ENCODE measurements at regions not wholly inside any gene's neighbourhood (a gene's known extent, or its start where the extent isn't known, plus 50 kb on each side); places are given as distances from the start of the nearest gene placed in this dataset.
"Not testable (repeated sequence)": the region's sequence is repeated elsewhere in the genome, so short reads cannot be mapped to it uniquely, and the experiment has no call there.

- DNase-seq = no peak
Measured at GRCh38 chr2:106339609-106340008, 128.6 kb downstream of the RGPD3 start.

DNA sequence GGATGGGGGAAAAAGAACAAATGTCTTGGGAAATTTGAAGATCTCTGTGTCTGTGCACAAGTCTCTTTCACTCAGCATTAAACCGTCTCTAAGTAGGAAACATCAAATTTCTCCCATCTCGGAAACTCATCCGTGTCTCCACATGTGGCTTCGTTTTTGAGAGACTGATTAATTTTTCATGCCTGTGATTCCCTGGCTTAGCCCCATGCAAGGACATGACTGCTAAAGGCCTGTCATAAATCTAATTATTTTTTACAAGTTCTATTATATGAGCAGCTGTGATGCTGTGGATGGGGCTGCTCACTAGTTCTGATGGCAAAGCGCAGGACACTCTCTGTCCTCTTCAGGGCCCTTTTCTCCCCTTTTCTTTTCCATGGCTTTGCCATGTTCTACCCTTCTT is 129.1 kb downstream of the RGPD3 start:
- DNase-seq = no peak

DNA sequence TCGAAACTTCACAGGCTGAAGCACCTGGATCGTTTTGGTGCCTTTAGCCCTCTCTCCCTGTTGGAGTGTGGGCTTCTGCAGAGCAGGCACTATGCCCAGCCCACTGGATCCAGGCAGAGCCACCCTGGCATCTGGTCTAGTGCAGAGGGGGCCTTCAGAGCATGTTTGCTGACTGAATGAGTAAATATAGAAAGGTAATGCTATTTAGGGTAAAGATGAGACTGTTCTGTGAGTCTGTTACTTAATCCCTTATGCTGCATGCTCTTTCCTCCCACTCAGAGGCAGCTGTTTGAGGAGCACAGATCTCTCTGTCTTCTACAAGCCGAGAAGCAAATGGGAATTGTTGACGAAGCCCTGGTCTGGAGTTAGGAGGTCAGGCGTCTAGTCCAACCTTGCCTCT is 130.2 kb downstream of the RGPD3 start:
- DNase-seq = no peak

- no peak for DNase-seq
Measured at GRCh38 chr2:106336737-106337136, 131.5 kb downstream of the RGPD3 start.

DNA sequence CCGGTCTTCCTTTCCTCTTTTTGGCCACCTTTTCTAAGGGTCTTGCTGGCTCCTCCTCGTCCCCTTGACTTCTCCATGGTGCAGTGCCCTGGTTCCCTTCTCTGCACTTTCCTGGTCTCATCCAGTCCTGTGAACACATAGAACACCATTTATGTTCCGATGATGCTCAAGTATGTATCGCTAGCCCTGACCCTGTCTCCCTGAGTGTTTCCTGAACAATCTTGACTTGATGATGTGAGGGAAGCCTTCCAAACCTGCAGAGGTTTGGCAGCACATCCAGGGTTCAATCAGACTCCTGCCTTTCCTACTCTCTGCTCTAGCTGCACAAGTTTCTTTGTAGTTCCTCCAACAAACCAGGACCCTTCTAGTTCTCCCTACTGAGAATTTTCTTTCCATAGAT is 132.1 kb downstream of the RGPD3 start:
- no peak for DNase-seq

DNA sequence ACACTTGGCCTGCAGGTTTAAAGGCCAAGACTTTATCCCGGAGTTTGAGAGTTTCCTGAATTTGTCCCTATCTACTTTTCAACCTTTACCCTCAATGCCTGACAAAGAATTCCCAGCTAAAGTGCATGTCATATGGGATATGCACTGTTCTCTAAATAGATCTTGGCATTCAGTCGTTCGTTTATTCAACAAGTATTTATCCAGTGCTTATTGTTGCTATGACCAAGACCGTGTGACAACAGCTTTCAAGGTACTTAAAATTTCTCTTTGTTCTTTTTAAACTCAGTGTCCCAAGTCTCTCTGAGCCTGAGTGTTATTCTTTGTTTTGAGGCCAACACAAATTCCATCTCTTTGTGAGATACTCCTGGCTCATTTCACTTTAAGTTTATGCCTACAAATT is 133.4 kb downstream of the RGPD3 start:
- no peak for DNase-seq

DNA sequence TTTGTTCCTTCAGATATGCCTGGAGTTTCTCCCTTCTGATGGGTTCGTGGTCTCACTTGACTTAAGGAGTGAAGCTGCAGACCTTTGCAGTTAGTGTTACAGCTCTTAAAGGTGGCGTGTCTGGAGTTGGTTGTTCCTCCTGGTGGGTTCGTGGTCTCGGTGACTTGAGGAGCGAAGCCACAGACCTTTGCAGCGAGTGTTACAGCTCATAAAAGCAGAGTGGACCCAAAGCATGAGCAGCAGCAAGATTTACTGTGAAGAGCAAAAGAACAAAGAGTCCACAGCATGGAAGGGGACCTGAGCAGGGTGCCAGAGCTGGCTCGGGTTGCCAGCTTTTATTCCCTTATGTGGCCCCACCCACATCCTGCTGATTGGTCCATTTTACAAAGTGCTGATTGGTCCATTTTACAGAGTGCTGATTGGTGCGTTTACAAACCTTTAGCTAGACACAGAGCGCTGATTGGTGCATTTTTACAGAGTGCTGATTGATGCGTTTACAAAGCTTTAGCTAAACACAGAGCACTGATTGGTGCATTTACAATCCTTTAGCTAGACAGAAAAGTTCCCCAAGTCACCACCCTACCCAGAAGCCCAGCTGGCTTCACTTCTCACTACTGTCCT is 134.8 kb downstream of the RGPD3 start:
- DNase-seq = not testable (repeated sequence)

- DNase-seq = no peak
Measured at GRCh38 chr2:106332054-106332453, 136.2 kb downstream of the RGPD3 start.

GRCh38 chr2:106330384-106331261 is 136.5 kb upstream of the UXS1 start:
- not testable (repeated sequence) for DNase-seq

- no peak for DNase-seq
Measured at GRCh38 chr2:106323337-106324013, 129.4 kb upstream of the UXS1 start.

GRCh38 chr2:106322281-106322680 is 128.2 kb upstream of the UXS1 start:
- DNase-seq = no peak

GRCh38 chr2:106320439-106320838 is 126.3 kb upstream of the UXS1 start:
- DNase-seq = not testable (repeated sequence)

GRCh38 chr2:106316915-106317314 is 122.8 kb upstream of the UXS1 start:
- no peak for DNase-seq

DNA sequence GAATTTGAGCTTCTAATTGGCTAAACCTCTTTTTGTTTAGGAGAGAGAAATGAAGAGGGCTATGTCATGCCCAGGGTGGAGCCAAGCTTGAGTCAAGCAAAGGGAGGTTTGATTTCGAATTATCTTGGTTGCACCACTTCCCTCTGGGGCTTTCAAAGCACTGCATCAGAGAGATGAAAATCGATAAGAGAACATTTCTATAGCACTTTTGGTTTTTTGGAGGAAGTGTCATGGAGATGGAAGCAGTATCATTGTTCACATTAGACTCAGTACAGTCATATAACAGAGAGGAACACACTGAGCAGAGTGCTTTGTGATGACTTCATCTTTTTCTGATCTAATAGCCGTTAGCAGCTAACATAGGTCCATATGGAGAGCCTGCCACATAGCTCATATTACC is 120.3 kb upstream of the UXS1 start:
- no peak for DNase-seq

DNA sequence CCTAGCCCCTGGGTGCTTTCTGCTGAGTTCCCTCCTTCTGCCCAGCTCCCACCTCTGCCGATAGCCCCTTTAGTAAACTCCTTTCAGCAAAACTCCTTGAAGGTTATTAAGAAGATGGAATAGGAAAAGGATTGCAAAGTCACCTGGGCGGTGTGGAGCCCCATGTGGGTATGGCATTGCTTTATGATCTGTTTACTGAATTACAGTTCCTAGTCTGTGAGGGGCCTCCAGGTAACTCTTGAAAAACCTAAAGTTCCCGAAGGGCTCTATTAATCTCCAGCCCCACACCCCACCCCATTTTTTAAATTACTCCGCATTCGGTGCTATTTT is 116.9 kb upstream of the UXS1 start:
- no peak for DNase-seq

DNA sequence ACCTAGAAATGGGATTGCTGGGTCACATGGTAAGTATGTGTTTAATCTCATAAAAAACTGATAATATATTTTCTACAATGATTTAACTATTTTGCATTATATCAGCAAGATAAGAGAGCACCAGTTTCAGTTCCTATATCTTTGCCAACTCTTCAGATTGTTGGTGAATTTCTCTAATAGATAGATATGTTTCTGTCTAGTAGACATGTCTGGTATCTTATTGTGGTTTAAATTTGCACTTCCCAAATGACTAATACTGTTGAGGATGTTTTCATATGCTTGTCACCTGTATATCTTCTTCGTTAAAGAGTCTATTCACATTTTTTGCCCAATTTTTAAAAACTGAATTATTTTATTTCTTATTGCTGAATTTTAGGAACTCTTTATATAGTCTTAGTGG is 113.8 kb upstream of the UXS1 start:
- DNase-seq = no peak

GRCh38 chr2:106306387-106306786 is 112.3 kb upstream of the UXS1 start:
- no peak for DNase-seq

DNA sequence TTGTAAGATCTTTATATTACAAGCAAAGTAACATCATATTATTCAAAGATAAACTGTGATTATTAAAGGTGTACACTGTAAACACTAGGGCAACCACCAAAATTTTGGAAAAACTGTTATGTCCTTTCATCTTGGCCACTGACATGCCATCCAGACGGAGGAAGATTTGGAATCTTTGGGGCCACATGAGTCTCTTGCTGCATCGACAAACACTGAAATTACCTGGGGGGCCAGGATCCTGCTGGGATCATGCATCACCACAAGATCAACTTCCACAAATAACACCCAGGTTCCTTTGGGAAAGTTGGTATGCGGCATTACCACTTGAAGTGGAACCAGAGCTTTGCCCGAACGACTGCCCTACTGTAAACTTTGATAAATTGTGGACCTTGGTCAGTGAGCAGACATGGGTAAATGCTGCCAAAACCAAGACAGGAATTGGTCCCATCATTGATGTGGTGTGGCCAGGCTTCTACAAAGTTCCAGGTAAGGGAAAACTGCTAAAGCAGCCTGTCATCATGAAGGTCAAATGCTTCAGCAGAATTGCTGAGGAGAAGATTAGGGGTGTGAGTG is 110.6 kb upstream of the UXS1 start:
- no peak for DNase-seq

DNA sequence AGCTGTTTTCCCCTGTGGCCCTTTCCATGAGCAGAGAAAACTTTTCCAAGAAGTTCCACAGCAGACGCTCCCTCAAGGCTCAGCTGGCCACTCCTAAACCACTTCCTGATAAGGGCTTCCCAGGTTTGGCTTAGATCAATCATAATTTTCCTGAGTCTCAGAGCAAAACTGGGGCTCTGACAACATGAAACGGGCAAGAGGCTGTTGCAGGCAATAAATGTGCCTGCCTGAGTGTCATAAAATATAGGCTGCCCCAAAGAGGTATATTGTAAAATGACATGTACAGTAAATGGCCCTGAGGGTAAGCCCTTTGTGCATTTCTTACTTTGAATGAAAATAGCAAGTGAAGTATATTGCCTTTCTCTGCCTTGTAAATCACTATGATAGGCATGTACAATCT is 105.6 kb upstream of the UXS1 start:
- no peak for DNase-seq

GRCh38 chr2:106296182-106296815 is 102.2 kb upstream of the UXS1 start:
- DNase-seq = no peak

DNA sequence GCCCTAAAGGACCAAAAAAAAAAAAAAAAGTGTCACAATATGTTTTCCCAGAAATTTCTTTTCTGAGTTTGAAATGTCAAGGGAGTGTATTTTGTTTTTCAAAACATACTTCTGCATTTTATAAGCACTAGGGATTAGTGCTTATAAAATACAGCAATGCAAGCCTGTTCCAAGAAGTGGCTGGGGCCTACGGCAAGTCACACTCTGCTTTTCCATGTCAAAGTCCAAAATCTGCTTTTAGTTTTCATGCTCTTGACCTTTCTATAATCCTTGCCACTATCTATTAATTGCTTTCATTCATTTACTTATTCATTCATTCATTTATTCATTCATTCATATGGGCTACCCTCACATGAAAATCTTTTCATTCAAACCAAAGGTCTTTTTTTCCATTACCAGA is 100.1 kb upstream of the UXS1 start:
- DNase-seq = no peak

GRCh38 chr2:106293271-106293783 is 99.2 kb upstream of the UXS1 start:
- no peak for DNase-seq

DNA sequence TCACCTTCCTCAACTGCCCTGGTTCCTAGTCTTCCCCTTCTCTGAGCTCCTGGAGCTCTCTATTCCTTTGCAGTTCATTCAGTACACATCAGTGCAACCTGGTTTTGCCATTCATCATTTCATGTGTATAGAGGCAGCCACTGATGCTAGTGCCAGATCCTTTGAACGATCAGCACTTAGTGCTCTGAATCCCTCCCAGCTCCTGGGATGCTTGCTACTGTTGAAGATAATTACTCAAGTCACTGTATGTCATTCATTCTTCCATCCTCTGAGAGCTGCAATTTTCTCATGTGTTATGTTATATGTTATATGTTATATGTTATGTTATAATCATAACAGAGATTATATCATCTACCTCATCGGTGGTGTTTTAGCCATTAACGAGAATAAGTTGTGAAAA is 98.5 kb upstream of the UXS1 start:
- DNase-seq = no peak

Data from activated CD4-positive, CD25-positive, alpha-beta regulatory T cell (primary cell).